Gastroesophageal sphincter (tissue), 3 donors: ENCODE measurements at regions not wholly inside any gene's neighbourhood (a gene's known extent, or its start where the extent isn't known, plus 50 kb on each side); places are given as distances from the start of the nearest gene placed in this dataset.

ENCODE experiments used
- CTCF ChIP-seq, 4 experiments: fragments of 200-600 bp in 2 of 4; fragments of 450-650 bp in 2 of 4; sonication (generic) in 1 of 4; IDR thresholded peaks; one replicate each; pipeline ENCODE4 v1.5.1; 2017 to 2019; ENCODE audit warnings: antibody characterized with exemption in 4 of 4, mild to moderate bottlenecking in 2 of 4, moderate library complexity in 2 of 4
- EP300 ChIP-seq: sonication (generic); formaldehyde crosslinking; IDR thresholded peaks from one replicate; pipeline ENCODE4 v1.6.1; 2017; ENCODE audit warnings: antibody characterized with exemption, mild to moderate bottlenecking
- POLR2A ChIP-seq, 2 donors: fragments of 450-650 bp; IDR thresholded peaks; one replicate each; pipeline ENCODE4 v1.6.1; 2017; ENCODE audit warnings: antibody characterized with exemption in 2 of 2, mild to moderate bottlenecking in 2 of 2, moderate library complexity in 1 of 2
- POLR2AphosphoS5 ChIP-seq: sonication (generic); formaldehyde crosslinking; IDR thresholded peaks from one replicate; pipeline ENCODE4 v1.6.1; 2017; ENCODE audit warnings: antibody characterized with exemption

GRCh38 chr3:41030220-41030619, 169.1 kb upstream of the CTNNB1 start:
- TF ChIP-seq POLR2A (IDR thresholded peaks at IDR 0.05), result no peak
- no peak for TF ChIP-seq CTCF (IDR thresholded peaks at IDR 0.05)
- no peak for TF ChIP-seq EP300
- TF ChIP-seq POLR2AphosphoS5, result no peak
